ENCODE measurements at regions not wholly inside any gene's neighbourhood (a gene's known extent, or its start where the extent isn't known, plus 50 kb on each side); places are given as distances from the start of the nearest gene placed in this dataset.

DNA sequence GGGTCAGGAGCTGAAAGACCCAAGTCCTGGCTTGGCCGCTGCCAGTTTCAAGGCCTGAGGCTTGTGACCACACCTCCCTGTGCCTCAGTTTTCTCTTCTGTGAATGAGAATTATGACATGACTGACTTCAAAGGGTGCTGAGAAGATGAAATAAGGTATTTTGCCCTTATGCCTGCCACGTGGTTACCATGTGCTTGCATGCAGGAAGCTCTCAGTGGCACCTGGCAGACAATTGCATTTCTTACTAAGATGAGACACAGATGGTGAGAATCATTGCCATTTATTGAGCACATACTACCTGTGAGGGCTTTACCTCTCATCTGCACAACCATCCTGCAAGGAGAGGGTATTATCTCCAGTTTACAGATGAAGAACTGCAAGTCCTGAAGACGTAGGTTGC is 69.8 kb downstream of the MRM1 start:
- no peak for TF ChIP-seq POLR2AphosphoS5 (IDR thresholded peaks at IDR 0.05; ENCODE audit: low read depth, low read length)
- TF ChIP-seq, protein P1, sequence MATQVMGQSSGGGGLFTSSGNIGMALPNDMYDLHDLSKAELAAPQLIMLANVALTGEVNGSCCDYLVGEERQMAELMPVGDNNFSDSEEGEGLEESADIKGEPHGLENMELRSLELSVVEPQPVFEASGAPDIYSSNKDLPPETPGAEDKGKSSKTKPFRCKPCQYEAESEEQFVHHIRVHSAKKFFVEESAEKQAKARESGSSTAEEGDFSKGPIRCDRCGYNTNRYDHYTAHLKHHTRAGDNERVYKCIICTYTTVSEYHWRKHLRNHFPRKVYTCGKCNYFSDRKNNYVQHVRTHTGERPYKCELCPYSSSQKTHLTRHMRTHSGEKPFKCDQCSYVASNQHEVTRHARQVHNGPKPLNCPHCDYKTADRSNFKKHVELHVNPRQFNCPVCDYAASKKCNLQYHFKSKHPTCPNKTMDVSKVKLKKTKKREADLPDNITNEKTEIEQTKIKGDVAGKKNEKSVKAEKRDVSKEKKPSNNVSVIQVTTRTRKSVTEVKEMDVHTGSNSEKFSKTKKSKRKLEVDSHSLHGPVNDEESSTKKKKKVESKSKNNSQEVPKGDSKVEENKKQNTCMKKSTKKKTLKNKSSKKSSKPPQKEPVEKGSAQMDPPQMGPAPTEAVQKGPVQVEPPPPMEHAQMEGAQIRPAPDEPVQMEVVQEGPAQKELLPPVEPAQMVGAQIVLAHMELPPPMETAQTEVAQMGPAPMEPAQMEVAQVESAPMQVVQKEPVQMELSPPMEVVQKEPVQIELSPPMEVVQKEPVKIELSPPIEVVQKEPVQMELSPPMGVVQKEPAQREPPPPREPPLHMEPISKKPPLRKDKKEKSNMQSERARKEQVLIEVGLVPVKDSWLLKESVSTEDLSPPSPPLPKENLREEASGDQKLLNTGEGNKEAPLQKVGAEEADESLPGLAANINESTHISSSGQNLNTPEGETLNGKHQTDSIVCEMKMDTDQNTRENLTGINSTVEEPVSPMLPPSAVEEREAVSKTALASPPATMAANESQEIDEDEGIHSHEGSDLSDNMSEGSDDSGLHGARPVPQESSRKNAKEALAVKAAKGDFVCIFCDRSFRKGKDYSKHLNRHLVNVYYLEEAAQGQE (IDR thresholded peaks at IDR 0.05; ENCODE audit: insufficient read depth in 1 of 2, low read depth in 2 of 2, low read length in 2 of 2), result no peak
- no peak for TF ChIP-seq TAF1 (IDR thresholded peaks at IDR 0.05; ENCODE audit: borderline replicate concordance, insufficient read depth, low read length)
- no peak for TF ChIP-seq SIN3A (IDR thresholded peaks at IDR 0.05; ENCODE audit: borderline replicate concordance, insufficient read depth, low read length)
